Osteocyte (in vitro differentiated cells): ENCODE measurements at regions not wholly inside any gene's neighbourhood (a gene's known extent, or its start where the extent isn't known, plus 50 kb on each side); places are given as distances from the start of the nearest gene placed in this dataset.
"Not testable (repeated sequence)": the region's sequence is repeated elsewhere in the genome, so short reads cannot be mapped to it uniquely, and the experiment has no call there.

Experiments
- DNase-seq: peaks from one replicate; pipeline ENCODE4 v3.0.0; 2021; ENCODE audit warnings: mixed read lengths; ENCODE audit not compliant: unreplicated experiment; ENCODE audit errors: extremely low spot score
- H3K27ac Mint-ChIP-seq: one replicate; pipeline ENCODE4 v1.8.0; 2021; ENCODE audit warnings: mild to moderate bottlenecking, mixed read lengths; ENCODE audit not compliant: unreplicated experiment
- H3K27me3 Mint-ChIP-seq: one replicate; pipeline ENCODE4 v1.8.0; 2021; ENCODE audit warnings: mixed read lengths; ENCODE audit not compliant: unreplicated experiment
- H3K36me3 Mint-ChIP-seq: one replicate; pipeline ENCODE4 v1.8.0; 2021; ENCODE audit warnings: mixed read lengths; ENCODE audit not compliant: unreplicated experiment
- H3K4me1 Mint-ChIP-seq: one replicate; pipeline ENCODE4 v1.8.0; 2021; ENCODE audit warnings: mixed read lengths; ENCODE audit not compliant: unreplicated experiment
- H3K4me3 Mint-ChIP-seq: one replicate; pipeline ENCODE4 v1.8.0; 2021; ENCODE audit warnings: mild to moderate bottlenecking, moderate library complexity, mixed read lengths; ENCODE audit not compliant: unreplicated experiment
- H3K9me3 Mint-ChIP-seq: one replicate; pipeline ENCODE4 v1.8.0; 2021; ENCODE audit warnings: mixed read lengths; ENCODE audit not compliant: unreplicated experiment
- TF ChIP-seq, protein P1 (sequence below): fragments of 200-600 bp; sonication (generic); IDR thresholded peaks from 2 replicates; pipeline ENCODE4 v1.5.0; 2021; ENCODE audit warnings: antibody characterized with exemption, mild to moderate bottlenecking, moderate library complexity

DNA sequence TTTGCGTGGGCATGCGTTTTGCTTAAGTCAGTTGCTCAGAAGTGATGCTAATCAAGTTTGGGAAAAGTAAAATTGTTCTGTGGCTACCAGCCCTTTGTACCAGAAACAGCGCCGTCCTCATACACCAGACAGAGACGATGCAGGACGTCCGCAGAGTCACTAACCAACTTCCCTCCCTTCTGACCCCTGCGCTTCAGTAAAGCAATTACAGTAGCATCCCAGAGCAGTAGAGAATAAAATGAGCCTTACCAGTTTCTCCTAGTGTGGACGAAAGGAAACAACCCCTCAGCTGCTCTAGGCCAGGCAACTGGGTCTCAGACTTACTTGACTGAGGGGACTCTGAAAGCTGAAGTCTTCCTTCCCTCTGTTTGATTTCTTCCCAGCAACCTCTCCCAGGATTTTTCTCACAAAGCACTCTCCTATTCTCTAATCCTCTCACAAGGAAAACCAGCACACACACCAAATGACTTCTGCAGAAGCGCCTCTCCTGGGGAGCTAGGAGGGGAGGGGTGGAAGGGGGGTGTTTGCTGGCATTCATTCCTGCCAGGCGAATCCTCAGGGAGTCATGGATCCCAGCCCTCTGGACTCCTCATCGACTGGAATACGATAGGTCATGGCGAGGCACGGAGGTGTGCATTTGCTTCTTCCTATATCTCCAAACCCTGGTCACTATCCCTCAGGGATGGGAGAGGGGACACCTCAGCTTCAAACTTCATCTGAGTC lies 56.0 kb upstream of the MID1 start:
- DNase-seq, result no peak
- no peak overlapping the region for H3K4me3 Mint-ChIP-seq
- H3K27me3 Mint-ChIP-seq, result no peaks in the 10 kb centered on the region

DNA sequence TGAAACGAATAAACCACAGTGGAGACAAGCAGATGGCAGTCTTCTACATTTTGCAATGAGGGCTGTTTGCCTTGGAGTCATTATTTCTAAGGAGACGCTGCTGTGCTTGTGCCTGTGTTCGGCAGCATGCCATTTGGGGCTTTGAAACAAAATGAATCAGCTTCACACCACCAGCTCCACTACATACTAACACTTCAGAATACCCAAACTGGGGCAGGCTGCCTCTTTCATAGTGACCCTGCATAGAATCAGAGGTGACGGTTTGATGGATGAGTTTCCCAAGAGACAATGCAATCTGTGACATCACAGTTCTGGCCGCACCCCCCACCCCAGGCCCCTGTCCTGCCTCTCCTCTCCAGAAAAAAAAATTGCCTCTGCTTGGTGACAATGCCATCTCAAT lies 57.1 kb upstream of the MID1 start:
- Mint-ChIP-seq H3K4me1 (no peaks in the 10 kb centered on the region), H3K9me3 (no peaks in the 10 kb centered on the region), H3K27me3 (no peaks in the 10 kb centered on the region), H3K4me3 (no peak overlapping the region), H3K27ac (no peak overlapping the region), H3K36me3 (no peaks in the 10 kb centered on the region)
- DNase-seq, result no peak
- TF ChIP-seq, protein P1, sequence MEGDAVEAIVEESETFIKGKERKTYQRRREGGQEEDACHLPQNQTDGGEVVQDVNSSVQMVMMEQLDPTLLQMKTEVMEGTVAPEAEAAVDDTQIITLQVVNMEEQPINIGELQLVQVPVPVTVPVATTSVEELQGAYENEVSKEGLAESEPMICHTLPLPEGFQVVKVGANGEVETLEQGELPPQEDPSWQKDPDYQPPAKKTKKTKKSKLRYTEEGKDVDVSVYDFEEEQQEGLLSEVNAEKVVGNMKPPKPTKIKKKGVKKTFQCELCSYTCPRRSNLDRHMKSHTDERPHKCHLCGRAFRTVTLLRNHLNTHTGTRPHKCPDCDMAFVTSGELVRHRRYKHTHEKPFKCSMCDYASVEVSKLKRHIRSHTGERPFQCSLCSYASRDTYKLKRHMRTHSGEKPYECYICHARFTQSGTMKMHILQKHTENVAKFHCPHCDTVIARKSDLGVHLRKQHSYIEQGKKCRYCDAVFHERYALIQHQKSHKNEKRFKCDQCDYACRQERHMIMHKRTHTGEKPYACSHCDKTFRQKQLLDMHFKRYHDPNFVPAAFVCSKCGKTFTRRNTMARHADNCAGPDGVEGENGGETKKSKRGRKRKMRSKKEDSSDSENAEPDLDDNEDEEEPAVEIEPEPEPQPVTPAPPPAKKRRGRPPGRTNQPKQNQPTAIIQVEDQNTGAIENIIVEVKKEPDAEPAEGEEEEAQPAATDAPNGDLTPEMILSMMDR, result no peak

More for the DNA sequence above, 56.0 kb upstream of the MID1 start:
- TF ChIP-seq, protein P1, result no peak
- Mint-ChIP-seq H3K4me1 (no peaks in the 10 kb centered on the region), H3K9me3 (peaks cover 3% of the 10 kb centered on the region), H3K27ac (no peak overlapping the region), H3K36me3 (no peaks in the 10 kb centered on the region)

DNA sequence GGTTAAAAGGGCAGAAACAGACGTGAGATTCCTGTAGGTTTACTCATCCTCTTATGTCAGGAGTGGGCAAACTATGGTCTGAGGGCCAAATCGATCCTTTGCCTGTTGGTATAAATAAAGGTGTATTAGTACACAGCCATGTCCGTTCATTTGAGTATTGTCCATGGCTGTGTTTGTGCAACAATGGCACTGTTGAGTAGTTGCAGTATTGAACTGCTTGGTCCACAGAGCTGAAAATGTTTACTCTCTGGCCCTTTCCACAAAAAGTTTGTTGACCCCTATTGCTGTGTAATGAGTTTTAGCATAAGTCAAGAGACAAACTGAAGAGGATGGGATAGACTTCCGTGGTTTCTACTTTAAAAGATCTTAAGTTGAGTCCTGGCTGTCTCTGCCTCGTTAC lies 59.0 kb upstream of the MID1 start:
- Mint-ChIP-seq H3K4me1 (no peaks in the 10 kb centered on the region), H3K4me3 (no peak overlapping the region), H3K27me3 (no peaks in the 10 kb centered on the region), H3K27ac (no peak overlapping the region), H3K9me3 (no peaks in the 10 kb centered on the region), H3K36me3 (no peaks in the 10 kb centered on the region)
- no peak for DNase-seq
- TF ChIP-seq, protein P1, result no peak

DNA sequence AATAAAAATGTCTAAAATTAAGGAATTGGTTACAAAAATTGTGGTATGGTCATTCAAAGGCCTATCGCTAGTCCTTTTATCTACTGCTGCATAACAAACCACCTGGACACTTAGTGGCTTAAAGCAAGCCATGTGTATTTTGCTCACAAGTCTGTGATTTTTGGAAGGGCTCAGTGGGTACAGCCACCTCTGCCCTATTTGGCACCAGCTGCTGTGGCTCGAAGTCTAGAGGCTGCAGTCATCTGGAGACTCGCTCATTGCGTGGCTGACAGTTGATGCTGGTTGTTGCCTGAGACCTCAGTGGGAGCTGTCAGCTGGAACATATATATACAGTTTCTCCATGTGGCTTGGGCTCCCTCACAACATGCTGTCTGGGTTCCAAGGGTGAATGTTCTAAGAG lies 60.8 kb upstream of the MID1 start:
- H3K4me1 Mint-ChIP-seq, result no peaks in the 10 kb centered on the region
- no peaks in the 10 kb centered on the region for H3K9me3 Mint-ChIP-seq
- no peaks in the 10 kb centered on the region for H3K27me3 Mint-ChIP-seq
- no peak overlapping the region for H3K4me3 Mint-ChIP-seq
- no peak for DNase-seq
- H3K27ac Mint-ChIP-seq, result no peak overlapping the region
- TF ChIP-seq, protein P1, result no peak
- H3K36me3 Mint-ChIP-seq, result no peaks in the 10 kb centered on the region

DNA sequence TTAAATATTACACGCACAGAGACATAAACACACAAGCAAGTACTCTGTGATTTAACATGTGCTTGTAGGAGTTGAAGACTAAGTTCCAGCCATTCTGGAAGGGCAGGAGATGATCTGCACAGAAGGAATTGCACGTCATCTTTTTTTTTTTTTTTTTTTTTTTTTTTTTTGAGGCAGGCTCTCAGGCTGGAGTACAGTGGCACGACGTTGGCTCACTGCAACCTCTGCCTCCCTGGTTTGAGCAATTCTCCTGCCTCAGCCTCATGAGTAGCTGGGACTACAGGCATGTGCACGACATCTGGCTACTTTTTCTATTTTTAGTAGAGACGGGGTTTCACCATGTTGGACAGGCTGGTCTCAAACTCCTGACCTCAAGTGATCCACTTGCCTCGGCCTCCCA lies 63.2 kb upstream of the MID1 start:
- not testable (repeated sequence) for H3K9me3 Mint-ChIP-seq, H3K27ac Mint-ChIP-seq, H3K36me3 Mint-ChIP-seq, H3K4me3 Mint-ChIP-seq, DNase-seq, H3K27me3 Mint-ChIP-seq, H3K4me1 Mint-ChIP-seq
